Astrocyte of the spinal cord (primary cell): ENCODE measurements at regions not wholly inside any gene's neighbourhood (a gene's known extent, or its start where the extent isn't known, plus 50 kb on each side); places are given as distances from the start of the nearest gene placed in this dataset.

ENCODE experiments used
- DNase-seq: peaks from one replicate; pipeline ENCODE4 v3.0.0; 2011; ENCODE audit warnings: low read depth, low spot score
- H3K4me3 ChIP-seq: 2 replicates; pipeline ENCODE4 v1.5.1; 2011; ENCODE audit warnings: low read depth, mild to moderate bottlenecking, low read length, moderate library complexity
- in situ Hi-C: cut with HindIII; loops from 2 replicates; pipeline ENCODE4 v1.10.0; 2017; ENCODE audit warnings: low sequenced_read_pairs
- TF ChIP-seq, protein P1 (sequence below): IDR thresholded peaks from 2 replicates; pipeline ENCODE4 v1.5.1; 2012; ENCODE audit warnings: low read depth, mild to moderate bottlenecking, low read length, inconsistent platforms

DNA sequence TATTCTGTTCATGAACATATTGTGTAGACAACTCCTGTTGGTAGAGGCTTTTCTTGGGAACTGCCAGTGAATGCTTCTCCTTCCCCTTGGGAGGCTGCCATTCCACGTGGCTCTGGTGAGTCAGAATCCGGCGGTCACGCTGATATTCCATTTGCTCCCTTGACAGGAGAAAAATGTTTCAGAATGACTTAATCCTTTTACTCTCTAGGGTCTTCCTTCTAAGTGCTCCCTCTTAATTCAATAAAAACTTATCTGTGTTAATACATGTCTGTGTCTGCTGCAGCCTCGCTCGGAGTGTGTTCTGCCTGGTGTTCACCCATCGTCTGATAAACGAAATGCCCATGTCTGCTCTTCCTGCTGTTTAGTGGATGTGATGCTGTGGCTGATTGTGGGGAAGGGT is 278.6 kb downstream of the ARHGAP12 start:
- no peak overlapping the region for H3K4me3 ChIP-seq
- in situ Hi-C loops, result no loop called here
- peak; percentile 94 for DNase-seq
- TF ChIP-seq, protein P1, sequence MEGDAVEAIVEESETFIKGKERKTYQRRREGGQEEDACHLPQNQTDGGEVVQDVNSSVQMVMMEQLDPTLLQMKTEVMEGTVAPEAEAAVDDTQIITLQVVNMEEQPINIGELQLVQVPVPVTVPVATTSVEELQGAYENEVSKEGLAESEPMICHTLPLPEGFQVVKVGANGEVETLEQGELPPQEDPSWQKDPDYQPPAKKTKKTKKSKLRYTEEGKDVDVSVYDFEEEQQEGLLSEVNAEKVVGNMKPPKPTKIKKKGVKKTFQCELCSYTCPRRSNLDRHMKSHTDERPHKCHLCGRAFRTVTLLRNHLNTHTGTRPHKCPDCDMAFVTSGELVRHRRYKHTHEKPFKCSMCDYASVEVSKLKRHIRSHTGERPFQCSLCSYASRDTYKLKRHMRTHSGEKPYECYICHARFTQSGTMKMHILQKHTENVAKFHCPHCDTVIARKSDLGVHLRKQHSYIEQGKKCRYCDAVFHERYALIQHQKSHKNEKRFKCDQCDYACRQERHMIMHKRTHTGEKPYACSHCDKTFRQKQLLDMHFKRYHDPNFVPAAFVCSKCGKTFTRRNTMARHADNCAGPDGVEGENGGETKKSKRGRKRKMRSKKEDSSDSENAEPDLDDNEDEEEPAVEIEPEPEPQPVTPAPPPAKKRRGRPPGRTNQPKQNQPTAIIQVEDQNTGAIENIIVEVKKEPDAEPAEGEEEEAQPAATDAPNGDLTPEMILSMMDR, result no peak

DNA sequence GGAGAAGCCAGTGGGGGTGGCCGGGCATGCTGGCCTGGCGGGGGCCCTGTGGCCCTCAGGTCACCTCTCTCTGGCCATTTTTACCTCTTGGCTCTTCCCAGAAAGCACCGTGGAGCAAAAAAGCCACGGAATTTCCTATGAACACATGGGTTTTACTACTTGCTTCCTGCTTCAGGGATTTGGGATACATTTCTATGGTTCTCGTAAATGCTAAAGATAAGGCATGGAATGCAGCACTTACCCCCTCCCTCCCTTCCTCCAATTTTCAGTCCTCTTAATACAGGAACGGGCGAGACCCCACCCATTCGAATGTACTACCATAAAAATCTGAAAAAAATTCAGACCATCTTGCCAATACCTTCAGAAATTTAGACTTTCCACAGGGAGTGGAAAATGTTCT is 279.7 kb downstream of the ARHGAP12 start:
- in situ Hi-C loops, result no loop called here
- no peak overlapping the region for H3K4me3 ChIP-seq
- TF ChIP-seq, protein P1, result no peak
- no peak for DNase-seq

DNA sequence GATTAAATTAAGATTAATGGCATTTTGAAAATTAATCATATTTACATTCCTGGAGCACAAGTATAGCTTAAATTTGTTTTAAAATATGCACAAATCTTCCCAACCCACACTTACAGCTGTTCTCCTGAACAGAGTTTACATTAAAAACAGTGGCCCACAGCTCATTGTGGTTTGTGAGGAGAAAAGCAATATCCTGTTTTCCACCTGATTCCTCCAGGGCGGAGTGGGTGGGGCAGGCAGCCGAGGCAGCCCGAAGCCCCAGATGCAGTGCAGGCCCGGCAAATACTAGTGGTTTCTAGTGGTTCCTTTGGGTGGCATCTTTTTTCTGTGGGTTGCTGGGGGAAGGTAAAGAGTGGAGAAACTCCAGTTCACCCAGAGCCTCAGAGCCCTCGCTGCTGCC is 280.8 kb downstream of the ARHGAP12 start:
- TF ChIP-seq, protein P1, result no peak
- in situ Hi-C loops, result no loop called here
- H3K4me3 ChIP-seq, result no peak overlapping the region
- DNase-seq, result no peak

DNA sequence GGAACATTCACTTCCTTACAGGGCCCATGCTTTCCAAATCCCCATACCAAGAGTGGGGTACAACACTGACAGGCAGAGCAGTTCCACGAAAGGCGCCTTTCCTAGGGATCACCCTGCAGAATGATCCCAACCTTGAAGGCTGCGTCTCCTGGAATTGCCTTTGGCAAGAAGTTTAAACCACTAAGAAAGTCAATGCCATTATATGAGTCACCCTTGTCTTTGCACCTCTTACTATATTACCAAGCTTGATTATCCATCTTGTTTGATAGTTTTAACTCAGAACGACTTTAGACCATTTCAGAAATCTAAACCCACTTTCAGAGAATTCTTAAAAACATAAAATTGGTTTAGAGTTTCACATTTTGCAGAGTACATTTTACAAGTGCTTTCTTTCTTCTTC is 282.1 kb downstream of the ARHGAP12 start:
- TF ChIP-seq, protein P1, result no peak
- in situ Hi-C loops, result no loop called here
- no peak overlapping the region for H3K4me3 ChIP-seq
- no peak for DNase-seq

DNA sequence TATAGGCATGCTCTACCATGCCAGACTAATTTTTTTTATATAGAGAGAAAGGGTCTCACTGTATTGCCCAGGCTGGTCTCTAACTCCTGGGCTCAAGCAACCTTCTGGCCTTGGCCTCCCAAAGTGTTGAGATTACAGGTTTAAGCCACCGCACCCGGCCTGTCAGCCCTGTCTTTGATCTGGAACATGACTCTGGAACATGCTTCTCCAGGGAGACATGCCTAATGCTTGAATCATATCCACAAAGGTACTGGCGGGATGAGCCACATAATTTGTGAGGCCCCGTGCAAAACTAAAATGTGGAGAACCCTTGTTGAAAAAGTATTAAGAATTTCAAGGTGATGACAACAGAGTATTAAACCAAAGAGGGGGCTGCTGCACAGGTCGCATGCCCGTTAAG is 282.8 kb downstream of the ARHGAP12 start:
- no peak overlapping the region for H3K4me3 ChIP-seq
- TF ChIP-seq, protein P1, result no peak
- in situ Hi-C loops, result no loop called here
- DNase-seq, result peak; percentile 42

DNA sequence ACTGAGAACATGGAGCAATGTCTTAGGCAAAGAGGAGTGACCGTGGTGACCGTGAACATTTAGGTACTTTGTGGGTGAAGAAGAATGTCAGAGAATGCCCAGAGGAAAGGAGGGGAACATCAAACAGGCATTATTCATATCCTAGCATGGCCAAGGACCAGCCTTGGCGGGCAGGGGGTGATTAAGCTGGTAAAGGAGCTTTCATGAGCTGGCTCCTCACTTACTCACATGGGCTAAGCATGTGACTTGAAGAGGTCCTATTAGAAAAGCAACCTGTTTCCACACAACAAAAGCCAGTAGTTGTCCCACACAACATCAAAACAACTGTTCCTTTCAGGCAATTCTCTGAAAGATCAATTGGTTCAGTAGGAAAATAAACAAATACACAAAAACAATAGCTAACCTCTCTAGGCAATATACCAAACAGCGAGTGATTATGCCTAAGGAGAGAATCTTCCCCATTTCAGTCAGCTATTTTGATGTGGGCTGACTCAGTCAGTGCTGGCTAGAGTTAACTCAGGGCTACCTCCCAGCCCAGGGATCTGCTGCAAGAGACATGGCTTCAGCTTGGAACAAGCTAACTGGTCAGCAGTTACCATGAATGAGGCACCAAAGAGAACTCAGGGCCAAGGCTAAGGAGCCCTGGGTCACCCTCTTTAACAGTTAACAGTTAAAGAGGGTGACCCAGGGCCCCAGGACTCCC is 283.5 kb downstream of the ARHGAP12 start:
- no peak overlapping the region for H3K4me3 ChIP-seq
- peak; percentile 47 for DNase-seq
- TF ChIP-seq, protein P1, result no peak
- in situ Hi-C loops, result no loop called here
